Skeletal muscle tissue (tissue), 3 donors: ENCODE measurements at regions not wholly inside any gene's neighbourhood (a gene's known extent, or its start where the extent isn't known, plus 50 kb on each side); places are given as distances from the start of the nearest gene placed in this dataset.

Experiments used
- H3K27ac ChIP-seq: one replicate; pipeline ENCODE4 v1.7.0; 2013; ENCODE audit warnings: mild to moderate bottlenecking, low read depth, low read length, inconsistent platforms
- H3K27me3 ChIP-seq, 3 donors: one replicate each; pipeline ENCODE4 v1.7.0; 2013; ENCODE audit warnings: low read length in 3 of 3; ENCODE audit not compliant: control insufficient read depth in 3 of 3, insufficient read depth in 3 of 3
- H3K36me3 ChIP-seq, 3 donors: one replicate each; pipeline ENCODE4 v1.7.0; 2013; ENCODE audit warnings: low read length in 3 of 3; ENCODE audit not compliant: control insufficient read depth in 3 of 3, insufficient read depth in 3 of 3
- H3K4me1 ChIP-seq, 3 donors: one replicate each; pipeline ENCODE4 v1.7.0; 2013; ENCODE audit warnings: low read length in 3 of 3, mild to moderate bottlenecking in 3 of 3; ENCODE audit not compliant: control insufficient read depth in 3 of 3, insufficient read depth in 3 of 3
- H3K4me3 ChIP-seq, 3 donors: one replicate each; pipeline ENCODE4 v1.7.0; 2013; ENCODE audit warnings: low read length in 3 of 3
- H3K9ac ChIP-seq, 3 donors: one replicate each; pipeline ENCODE4 v1.7.0; 2013; ENCODE audit warnings: low read length in 3 of 3, mild to moderate bottlenecking in 3 of 3, moderate library complexity in 2 of 3, low read depth in 1 of 3
- H3K9me3 ChIP-seq, 3 donors: one replicate each; pipeline ENCODE4 v1.7.0; 2013; ENCODE audit warnings: low read length in 3 of 3; ENCODE audit not compliant: control insufficient read depth in 3 of 3
- donor health status: Osteomylitis.

DNA sequence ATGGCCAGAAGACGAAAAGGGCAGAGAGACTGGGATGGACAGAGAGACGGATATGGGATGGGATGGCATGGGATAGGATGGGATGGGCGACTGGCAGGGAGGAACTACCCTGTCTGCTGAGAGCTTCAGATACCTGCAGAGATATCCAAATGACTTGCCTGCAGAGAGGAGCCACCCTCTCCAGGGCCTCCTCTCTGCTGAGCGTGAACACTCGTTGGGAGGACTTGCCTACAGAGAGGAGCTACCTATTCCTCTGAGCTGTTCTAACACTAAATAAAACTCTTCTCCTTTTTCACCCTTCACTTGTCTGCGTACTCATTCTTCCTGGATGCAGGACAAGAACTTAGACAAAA lies 67.1 kb upstream of the LRRN2 start:
- Histone ChIP-seq H3K4me1 (no peaks in the 10 kb centered on the region), H3K9me3 (no peaks in the 10 kb centered on the region), H3K9ac (no peak overlapping the region), H3K27ac (no peak overlapping the region), H3K27me3 (peaks cover 4 to 16% (median 15%) of the 10 kb centered on the region in 3 donors), H3K4me3 (no peak overlapping the region), H3K36me3 (no peaks in the 10 kb centered on the region)

DNA sequence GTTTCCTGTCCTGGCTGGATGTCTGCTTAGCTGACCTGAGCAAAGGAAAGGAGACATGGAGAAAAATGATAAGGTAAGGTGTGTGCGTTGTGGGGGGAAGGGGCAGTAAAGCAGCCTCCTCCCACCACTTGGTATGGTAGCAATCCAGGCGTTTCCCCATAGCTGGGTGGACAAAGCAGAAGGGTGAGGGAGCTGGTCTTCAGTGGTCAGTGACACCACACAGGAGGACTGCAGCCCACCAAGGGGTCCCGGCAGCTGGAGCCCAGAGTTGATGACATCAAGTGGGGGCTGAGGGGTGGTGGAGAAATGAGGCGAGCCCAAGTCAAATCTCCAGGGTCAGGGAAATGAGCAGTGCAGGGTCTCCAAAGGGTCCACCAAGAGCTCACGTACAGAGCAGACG lies 69.3 kb upstream of the LRRN2 start:
- Histone ChIP-seq H3K36me3 (no peaks in the 10 kb centered on the region), H3K4me1 (no peaks in the 10 kb centered on the region), H3K9me3 (no peaks in the 10 kb centered on the region), H3K27ac (no peak overlapping the region), H3K4me3 (no peak overlapping the region), H3K9ac (no peak overlapping the region), H3K27me3 (peaks cover 4 to 15% (median 13%) of the 10 kb centered on the region in 3 donors)

DNA sequence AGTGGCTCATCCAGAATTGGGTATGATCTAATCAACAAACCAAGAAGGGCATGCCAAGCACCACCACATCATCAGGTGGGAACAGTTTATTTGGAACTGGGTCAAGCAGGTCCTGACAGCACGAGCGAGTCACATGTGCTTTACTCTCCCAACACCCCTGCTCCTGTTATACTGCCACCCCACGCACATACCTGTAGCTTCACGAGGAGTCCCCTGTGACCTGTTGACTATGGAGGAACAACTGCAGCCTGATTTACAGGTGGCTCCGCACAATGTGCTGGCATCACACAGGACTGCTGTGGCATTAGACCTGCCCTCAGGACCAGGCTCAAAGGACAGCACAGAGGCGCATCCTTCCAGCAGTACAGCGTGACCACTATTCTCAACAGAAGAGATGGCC lies 70.8 kb upstream of the LRRN2 start:
- Histone ChIP-seq H3K9ac (no peak overlapping the region), H3K27me3 (peaks cover 4 to 15% (median 13%) of the 10 kb centered on the region in 3 donors), H3K9me3 (no peaks in the 10 kb centered on the region), H3K27ac (no peak overlapping the region), H3K4me1 (no peaks in the 10 kb centered on the region), H3K36me3 (no peaks in the 10 kb centered on the region), H3K4me3 (no peak overlapping the region)

DNA sequence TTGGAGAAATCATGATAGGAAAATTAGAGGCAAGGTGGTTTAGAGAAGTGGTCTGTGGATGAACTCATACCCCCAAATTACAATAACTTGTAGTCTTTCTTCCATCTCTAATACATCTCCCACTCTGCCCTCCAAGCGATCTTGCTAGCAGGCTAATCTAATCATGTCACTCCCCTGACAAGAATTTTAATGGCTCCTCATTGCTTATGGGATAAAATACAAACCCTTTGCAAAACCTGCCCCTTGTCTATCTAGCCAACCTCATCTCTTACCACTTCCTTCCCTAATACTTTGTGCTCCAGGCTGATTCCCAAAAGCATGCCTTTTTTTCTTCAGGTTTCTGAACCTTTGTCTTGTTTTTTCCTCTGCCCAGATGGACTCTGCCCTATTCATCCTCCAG lies 71.3 kb upstream of the LRRN2 start:
- H3K4me1 ChIP-seq, result no peaks in the 10 kb centered on the region
- H3K36me3 ChIP-seq, result no peaks in the 10 kb centered on the region
- peaks cover 4 to 15% (median 13%) of the 10 kb centered on the region in 3 donors for H3K27me3 ChIP-seq
- no peaks in the 10 kb centered on the region for H3K9me3 ChIP-seq
- H3K9ac ChIP-seq, result no peak overlapping the region
- H3K27ac ChIP-seq, result no peak overlapping the region
- H3K4me3 ChIP-seq, result no peak overlapping the region

DNA sequence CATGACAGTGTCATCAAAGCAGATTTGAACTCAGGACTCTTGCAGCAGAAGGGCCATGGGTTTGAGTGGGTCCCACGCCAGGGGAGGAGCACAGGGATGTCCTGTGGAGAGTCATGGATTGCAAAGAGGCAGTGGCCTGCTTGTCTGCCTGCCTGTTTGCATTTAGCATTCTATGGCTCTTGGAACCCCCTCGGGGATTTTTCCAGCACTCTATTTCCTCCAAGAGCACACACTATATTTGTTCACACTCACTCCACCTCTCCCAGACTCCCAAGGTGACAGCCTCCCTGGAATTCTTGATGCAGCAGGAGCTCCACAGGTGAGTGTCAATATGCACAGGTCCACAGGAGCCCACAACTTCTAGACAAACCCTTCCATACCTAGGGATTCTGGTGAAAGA lies 73.1 kb upstream of the LRRN2 start:
- Histone ChIP-seq H3K27me3 (peaks cover 1 to 6% (median 4%) of the 10 kb centered on the region in 3 donors), H3K36me3 (no peaks in the 10 kb centered on the region), H3K9ac (no peak overlapping the region), H3K27ac (no peak overlapping the region), H3K4me1 (peaks cover 0 to 2% (median under 1%) of the 10 kb centered on the region in 3 donors), H3K4me3 (no peak overlapping the region), H3K9me3 (peaks cover 0 to 5% (median 0%) of the 10 kb centered on the region in 3 donors)

DNA sequence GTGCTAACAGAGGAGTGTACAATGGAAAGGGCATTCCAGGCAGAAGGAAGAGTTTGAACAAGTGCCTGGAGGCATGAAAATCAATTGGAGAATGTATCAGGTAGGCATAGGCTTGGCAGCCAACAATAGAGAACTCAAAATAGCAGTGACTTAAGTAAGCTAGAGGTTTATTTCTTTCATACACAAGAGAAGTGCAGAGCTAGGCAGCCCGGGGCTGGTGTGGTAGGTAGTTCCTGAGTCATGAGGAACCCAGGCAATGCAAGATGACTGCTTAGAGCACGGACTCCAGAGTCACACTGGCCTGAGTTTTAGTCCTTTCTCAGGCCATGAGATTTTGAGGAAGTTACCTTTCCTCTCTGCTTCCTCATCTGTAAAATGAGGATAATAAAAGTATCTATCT lies 74.8 kb upstream of the LRRN2 start:
- peaks cover 5 to 10% (median 8%) of the 10 kb centered on the region in 3 donors for H3K4me1 ChIP-seq
- H3K27me3 ChIP-seq, result peaks cover 0 to 9% (median under 1%) of the 10 kb centered on the region in 3 donors

DNA sequence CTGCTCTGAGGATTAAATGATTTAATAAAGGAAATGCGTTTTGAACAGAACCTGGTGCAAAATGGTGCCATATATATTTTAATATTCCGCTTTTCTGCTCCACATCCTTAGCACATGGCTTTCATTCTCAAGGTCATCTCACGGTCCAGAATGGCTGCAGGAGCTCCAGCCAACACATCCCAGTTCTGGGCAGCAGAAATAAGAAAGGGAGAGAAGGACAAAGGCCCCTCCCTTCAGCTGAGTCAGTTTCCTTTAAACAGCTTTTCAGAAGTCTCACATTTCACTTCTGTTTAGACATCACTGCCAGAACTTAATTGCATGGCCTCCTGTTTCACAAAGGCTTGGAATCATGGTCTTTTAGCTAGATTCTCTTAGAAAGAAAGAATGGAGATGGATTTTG lies 75.2 kb upstream of the LRRN2 start:
- H3K9ac ChIP-seq, result no peak overlapping the region
- H3K9me3 ChIP-seq, result peaks cover 0 to 5% (median 0%) of the 10 kb centered on the region in 3 donors
- no peak overlapping the region for H3K27ac ChIP-seq
- H3K27me3 ChIP-seq, result peaks cover 2 to 12% (median 4%) of the 10 kb centered on the region in 3 donors
- no peaks in the 10 kb centered on the region for H3K36me3 ChIP-seq
- H3K4me1 ChIP-seq, result peaks cover 5 to 10% (median 8%) of the 10 kb centered on the region in 3 donors
- no peak overlapping the region for H3K4me3 ChIP-seq

More for the DNA sequence above, 74.8 kb upstream of the LRRN2 start:
- Histone ChIP-seq H3K36me3 (no peaks in the 10 kb centered on the region), H3K4me3 (no peak overlapping the region), H3K9ac (no peak overlapping the region), H3K27ac (no peak overlapping the region), H3K9me3 (peaks cover 0 to 5% (median 0%) of the 10 kb centered on the region in 3 donors)

DNA sequence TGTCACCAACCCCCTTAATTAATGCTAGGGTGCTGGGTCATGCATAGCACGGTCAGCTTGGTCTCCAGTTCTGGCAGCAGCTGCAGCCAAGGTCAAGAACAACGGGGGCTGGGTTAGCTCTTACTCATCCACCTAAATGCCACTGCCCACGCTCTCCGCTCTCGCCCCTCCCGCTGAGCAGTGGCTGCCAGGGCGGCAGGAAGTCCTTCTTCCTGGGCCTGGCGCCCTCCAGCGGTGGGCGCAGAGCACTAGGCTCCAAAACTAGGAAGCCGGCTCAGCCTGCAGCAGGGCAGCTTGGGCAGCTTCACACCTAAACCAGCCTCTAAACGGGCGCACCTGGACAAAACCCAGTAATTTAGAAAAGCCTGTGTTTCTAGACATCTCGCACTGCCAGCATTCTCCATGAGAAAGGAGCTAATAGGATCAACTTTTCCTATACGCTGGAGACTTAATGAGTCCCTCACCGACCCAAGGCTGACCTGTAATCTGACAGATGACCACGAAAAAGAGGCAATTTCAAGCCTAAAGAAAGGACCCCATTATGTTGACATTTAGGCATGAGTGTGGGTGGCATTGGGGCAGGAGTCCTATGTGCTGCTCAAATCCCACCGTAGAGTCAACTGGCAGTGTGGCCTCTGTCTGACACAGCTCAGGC lies 78.4 kb upstream of the LRRN2 start:
- H3K27ac ChIP-seq, result no peak overlapping the region
- H3K9ac ChIP-seq, result peak overlapping the region in 1 of 3 donors; percentile 20
- no peaks in the 10 kb centered on the region for H3K36me3 ChIP-seq
- H3K27me3 ChIP-seq, result peaks cover 19 to 29% (median 20%) of the 10 kb centered on the region in 3 donors
- peaks cover 0 to 5% (median 0%) of the 10 kb centered on the region in 3 donors for H3K9me3 ChIP-seq
- H3K4me1 ChIP-seq, result peaks cover 5 to 10% (median 8%) of the 10 kb centered on the region in 3 donors
- H3K4me3 ChIP-seq, result peak overlapping the region in 1 of 3 donors; percentile 16

DNA sequence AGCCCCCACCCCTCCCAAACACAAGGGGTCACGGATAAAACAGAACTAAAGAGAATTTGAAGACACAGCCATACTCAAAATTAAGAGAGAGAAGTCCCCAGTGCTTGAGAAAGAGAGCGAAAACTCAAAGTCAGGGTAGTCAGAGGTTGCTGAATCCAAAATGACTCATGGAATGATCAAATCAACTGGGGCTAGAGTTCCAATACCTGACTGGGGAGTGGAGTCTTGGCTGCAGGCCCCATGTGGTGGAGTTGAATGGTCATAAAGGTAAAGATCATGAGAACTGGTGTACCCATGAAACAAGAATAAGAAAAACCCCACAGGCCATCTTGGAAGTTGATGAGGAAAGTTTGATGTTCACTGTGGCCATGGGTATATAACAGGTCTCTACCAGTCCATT lies 84.5 kb upstream of the LRRN2 start:
- no peak overlapping the region for H3K9ac ChIP-seq
- no peaks in the 10 kb centered on the region for H3K4me1 ChIP-seq
- H3K36me3 ChIP-seq, result no peaks in the 10 kb centered on the region
- H3K4me3 ChIP-seq, result no peak overlapping the region
- peaks cover 21 to 36% (median 31%) of the 10 kb centered on the region in 3 donors for H3K27me3 ChIP-seq
- no peak overlapping the region for H3K27ac ChIP-seq
- H3K9me3 ChIP-seq, result no peaks in the 10 kb centered on the region

DNA sequence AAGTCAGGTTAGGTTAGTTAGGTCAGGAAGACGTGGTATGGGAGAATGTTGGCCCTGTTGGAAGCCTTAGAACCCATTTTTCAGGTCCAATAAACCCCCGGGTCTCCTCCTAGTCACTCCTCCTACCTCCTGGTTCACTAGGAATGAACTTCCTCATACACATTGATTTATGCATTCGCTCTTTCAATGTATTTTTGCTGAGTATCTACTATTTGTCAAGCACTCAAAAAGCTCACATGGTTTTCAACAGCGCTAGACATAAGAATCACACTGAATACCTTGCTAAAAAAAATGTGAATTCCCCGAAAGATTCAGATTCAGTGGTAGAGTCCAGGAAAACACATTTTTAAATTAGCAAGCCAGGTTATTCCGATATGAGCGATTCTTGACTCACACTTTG lies 85.8 kb upstream of the LRRN2 start:
- H3K36me3 ChIP-seq, result no peaks in the 10 kb centered on the region
- H3K4me3 ChIP-seq, result no peak overlapping the region
- no peaks in the 10 kb centered on the region for H3K9me3 ChIP-seq
- H3K27me3 ChIP-seq, result peaks cover 12 to 38% (median 25%) of the 10 kb centered on the region in 3 donors
- H3K27ac ChIP-seq, result no peak overlapping the region
- H3K9ac ChIP-seq, result no peak overlapping the region
- H3K4me1 ChIP-seq, result no peaks in the 10 kb centered on the region
